Epithelial cell of esophagus (primary cell): ENCODE measurements at regions not wholly inside any gene's neighbourhood (a gene's known extent, or its start where the extent isn't known, plus 50 kb on each side); places are given as distances from the start of the nearest gene placed in this dataset.

Experiments
- DNase-seq: peaks from one replicate; pipeline ENCODE4 v3.0.0; 2010; ENCODE audit warnings: low read depth
- H3K4me3 ChIP-seq: 2 replicates; pipeline ENCODE4 v1.5.1; 2011; ENCODE audit warnings: mild to moderate bottlenecking, low read length, control low read depth
- CTCF ChIP-seq: IDR thresholded peaks from 2 replicates; pipeline ENCODE4 v1.5.1; 2011; ENCODE audit warnings: low read depth, mild to moderate bottlenecking, low read length, control low read depth, inconsistent platforms; ENCODE audit not compliant: insufficient read depth; ENCODE audit errors: missing control alignments

GRCh38 chr7:84363741-84364140, 169.2 kb upstream of the SEMA3A start:
- no peak overlapping the region for H3K4me3 ChIP-seq
- no peak for DNase-seq
- no peak for TF ChIP-seq CTCF

DNA sequence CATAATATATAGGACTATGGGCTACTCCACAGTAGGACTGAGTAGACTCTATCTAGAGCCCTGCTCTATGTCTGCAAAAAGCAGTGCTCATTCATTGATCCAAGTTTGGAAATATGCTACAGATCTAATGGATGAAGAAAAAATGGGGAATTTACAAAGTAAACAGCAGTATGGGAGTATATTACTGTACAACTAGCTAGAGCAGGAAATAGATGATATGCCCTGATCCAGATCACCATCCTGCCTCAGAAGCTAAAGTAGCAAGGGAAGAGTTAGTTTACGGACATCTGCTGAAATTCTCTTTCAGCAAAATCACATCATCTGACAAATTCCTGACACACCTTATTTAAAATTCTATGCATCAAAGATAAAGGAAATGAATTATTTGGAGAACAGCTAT, 168.2 kb upstream of the SEMA3A start:
- DNase-seq: no peak
- no peak for TF ChIP-seq CTCF
- no peak overlapping the region for H3K4me3 ChIP-seq

DNA sequence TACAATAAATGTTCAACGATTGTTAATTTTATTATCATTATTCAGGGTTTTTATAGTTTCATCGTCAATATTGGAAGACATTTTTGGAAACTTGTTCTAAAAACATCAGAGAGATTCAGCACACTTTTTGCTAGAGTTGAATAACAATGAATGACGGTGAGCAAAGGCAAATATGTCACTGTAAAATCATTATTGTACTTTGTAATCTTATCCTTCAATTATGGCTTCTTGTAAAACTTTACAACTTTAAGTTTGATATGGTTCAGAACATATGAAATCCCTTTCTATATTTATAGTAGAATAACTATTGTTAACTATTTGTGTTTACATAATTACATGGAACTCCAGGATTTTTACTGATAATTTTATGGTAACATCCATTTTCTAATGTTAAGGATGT, 167.8 kb upstream of the SEMA3A start:
- no peak for TF ChIP-seq CTCF
- no peak overlapping the region for H3K4me3 ChIP-seq

DNA sequence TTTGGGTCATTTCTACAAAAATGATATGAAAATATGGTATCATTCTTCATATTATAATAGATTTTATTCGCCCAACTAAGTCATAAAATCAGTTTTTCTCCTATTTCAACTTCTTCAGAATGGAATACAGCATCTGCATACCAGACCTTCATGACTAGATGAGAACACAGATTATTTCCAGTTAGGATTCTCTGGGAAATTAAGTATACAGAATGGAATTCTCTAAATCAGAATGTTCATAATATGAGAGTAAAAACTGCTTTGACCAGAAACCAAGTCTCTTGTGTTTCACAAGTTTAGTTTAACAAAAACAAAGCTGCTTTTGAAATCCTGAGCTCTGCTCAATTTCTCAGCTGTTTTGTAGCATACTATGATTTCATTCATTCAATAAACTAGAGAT, 160.3 kb upstream of the SEMA3A start:
- no peak for DNase-seq
- H3K4me3 ChIP-seq: no peak overlapping the region
- no peak for TF ChIP-seq CTCF

More for the DNA sequence above, 167.8 kb upstream of the SEMA3A start:
- DNase-seq: no peak

DNA sequence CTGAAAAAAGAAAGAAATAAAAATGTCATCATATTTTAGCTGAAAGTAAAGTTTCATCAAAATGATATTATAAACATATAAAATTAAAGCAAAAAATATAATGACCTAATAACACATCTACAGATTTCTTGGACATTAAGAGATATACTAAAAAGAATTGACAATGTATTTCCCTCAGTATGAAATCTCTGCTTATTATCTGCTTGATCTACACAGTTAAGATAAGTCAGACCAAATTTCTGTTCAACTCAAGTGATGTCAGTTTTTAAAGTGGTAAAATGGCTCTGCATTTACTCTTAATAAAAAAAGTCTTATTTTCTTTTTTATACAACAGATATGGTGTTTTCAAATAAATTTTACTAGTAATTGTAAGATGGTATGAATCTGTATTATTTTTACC, 159.4 kb upstream of the SEMA3A start:
- no peak for DNase-seq
- no peak overlapping the region for H3K4me3 ChIP-seq
- TF ChIP-seq CTCF: no peak

GRCh38 chr7:84339306-84339705, 144.7 kb upstream of the SEMA3A start:
- no peak for TF ChIP-seq CTCF
- no peak for DNase-seq

DNA sequence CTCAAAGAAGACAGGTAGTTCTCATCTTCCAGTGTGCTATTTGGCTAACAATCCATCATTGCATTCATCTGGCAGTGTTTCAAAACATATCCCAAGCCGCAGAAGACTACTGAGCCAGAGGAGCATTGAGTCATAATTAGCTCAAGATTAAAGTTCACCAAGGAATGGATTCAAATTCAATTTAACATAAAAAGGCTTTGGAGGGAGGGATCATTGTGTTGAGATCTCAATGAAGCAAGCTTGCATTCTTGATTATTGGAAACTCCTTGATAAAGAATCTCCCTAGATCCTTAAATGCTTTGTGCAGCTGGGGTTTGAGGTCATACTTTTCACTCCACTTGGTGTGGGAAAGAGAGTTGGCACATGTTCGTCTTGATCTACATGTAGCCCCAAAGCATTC, 142.8 kb upstream of the SEMA3A start:
- TF ChIP-seq CTCF: no peak
- H3K4me3 ChIP-seq: no peak overlapping the region
- DNase-seq: peak; percentile 58

More at GRCh38 chr7:84339306-84339705, 144.7 kb upstream of the SEMA3A start:
- no peak overlapping the region for H3K4me3 ChIP-seq
